Heart right ventricle (tissue), 16 donors: ENCODE measurements at regions not wholly inside any gene's neighbourhood (a gene's known extent, or its start where the extent isn't known, plus 50 kb on each side); places are given as distances from the start of the nearest gene placed in this dataset.
A peak's percentile ranks its signal among the peaks of the same experiment; 100 is the strongest.

Experiments
- ATAC-seq, 8 donors: fragments of 200-7000 bp; cut with Tn5 transposase; one replicate each; pipeline ENCODE4 v1.9.1; 2020; ENCODE audit warnings: mild to moderate bottlenecking in 8 of 8, moderate library complexity in 8 of 8, moderate number of reproducible peaks in 1 of 8
- DNase-seq, 2 donors: peaks; one replicate each; pipeline ENCODE4 v3.0.0-alpha.2; 2020
- H3K27ac ChIP-seq, 10 donors: fragments of 200-600 bp; sonication (generic) in 2 of 10; one replicate each; pipeline versions ENCODE4 v1.5.0 to v1.8.0; 2020 to 2022; ENCODE audit warnings: mild to moderate bottlenecking in 3 of 10
- H3K27me3 ChIP-seq, 7 donors: fragments of 200-600 bp; one replicate each; pipeline ENCODE4 v1.8.0; 2021 to 2022; ENCODE audit warnings: mild to moderate bottlenecking in 2 of 7
- H3K36me3 ChIP-seq, 9 donors: fragments of 200-600 bp; sonication (generic) in 1 of 9; one replicate each; pipeline versions ENCODE4 v1.5.0 to v1.8.0; 2020 to 2022; ENCODE audit warnings: mild to moderate bottlenecking in 2 of 9
- H3K4me1 ChIP-seq, 9 donors: fragments of 200-600 bp; sonication (generic) in 1 of 9; one replicate each; pipeline versions ENCODE4 v1.5.0 to v1.8.0; 2020 to 2022; ENCODE audit warnings: mild to moderate bottlenecking in 4 of 9
- H3K4me3 ChIP-seq, 10 donors: fragments of 200-600 bp; sonication (generic) in 2 of 10; one replicate each; pipeline versions ENCODE4 v1.5.0 to v1.8.0; 2020 to 2022; ENCODE audit warnings: mild to moderate bottlenecking in 7 of 10, moderate library complexity in 2 of 10
- H3K9me3 ChIP-seq, 11 donors: fragments of 200-600 bp in 10 of 11; sonication (generic) in 2 of 11; one replicate each; pipeline versions ENCODE4 v1.5.0 to v1.8.0; 2013 to 2022; ENCODE audit warnings: mild to moderate bottlenecking in 2 of 11, control low read depth in 1 of 11, moderate library complexity in 1 of 11
- CTCF ChIP-seq, 9 donors: fragments of 200-600 bp; sonication (generic) in 2 of 9; IDR thresholded peaks; one replicate each; pipeline versions ENCODE4 v1.5.0 to v1.8.0; 2021 to 2022; ENCODE audit warnings: antibody characterized with exemption in 9 of 9, mild to moderate bottlenecking in 5 of 9, moderate library complexity in 1 of 9
- WGBS, 2 donors: extraction: QIAGEN DNeasy Blood & Tissue Kit; methylation state at CpG; one replicate each; pipeline ENCODE4 v1.1.7; 2013; ENCODE audit warnings: inconsistent platforms in 1 of 2; 5-methylcytosine and 5-hydroxymethylcytosine counted together
- intact Hi-C, 10 donors: fragments of 100-400 bp; cut with DNase I; formaldehyde crosslinking; loops; one replicate each; pipeline versions ENCODE4 v1.11.1 to v1.14.2; 2022
- donor health status: Arrhythmogenic right ventricular cardiomyopathy.
- donor health status: ischemic (EF 13 %, LVEDD 7.1; RV severe dilation, severe dysfunction).
- donor health status: healthy with polysubstance abuse.
- donor health status: DM: no; HTN: yes; CAD: no.
- donor health status: DM: no; HTN: no; CAD: no.
- donor health status: ischemic (EF 25% LVEDD 6.9; RV normal size, moderate dysfunction).
- donor health status: ischemic (EF 25% LVEDD 5.7; RV mildly dilated, moderate dysfunction).
- donor health status: healthy.
- donor health status: DM: yes; HTN: yes; CAD: no.
- donor health status: Ischemic cardiomyopathy.
- donor health status: ischemic (EF 35%, LVEDD 5.7; RV mildly dilated, moderate dysfunction).
- donor health status: nonischemic (EF 11% LVEDD 7.7; RV severe dilation, severe dysfunction).
- donor health status: DM: yes; HTN: yes; CAD: no.
- donor health status: PGD.
- donor health status: ischemic (EF 29% LVEDD 5.4; RV normal size, mild dysfunction).
- donor health status: nonischemic (EF 23%, LVEDD 6.1; RV moderate dilation, normal function).

- intact Hi-C loops, result no loop called here
- DNase-seq (no peak), ATAC-seq (no peak)
- Histone ChIP-seq H3K36me3 (no peaks in the 10 kb centered on the region), H3K27me3 (no peaks in the 10 kb centered on the region), H3K9me3 (no peaks in the 10 kb centered on the region), H3K4me1 (peaks cover 0 to 42% (median 21%) of the 10 kb centered on the region in 9 donors), H3K4me3 (no peak overlapping the region), H3K27ac (no peak overlapping the region)
- no peak for TF ChIP-seq CTCF (IDR thresholded peaks at IDR 0.05)
- WGBS, 2 donors, result 76 to 78% methylated on average over 9 of the region's 9 CpGs
Observed at GRCh38 chr6:108741331-108741989, 106.8 kb upstream of the ARMC2 start.

GRCh38 chr6:108742041-108742440 is 106.2 kb upstream of the ARMC2 start:
- intact Hi-C loops, result no loop called here
- no peaks in the 10 kb centered on the region for H3K9me3 ChIP-seq
- H3K36me3 ChIP-seq, result no peaks in the 10 kb centered on the region
- TF ChIP-seq CTCF (IDR thresholded peaks at IDR 0.05), result no peak
- H3K27ac ChIP-seq, result no peak overlapping the region
- no peaks in the 10 kb centered on the region for H3K27me3 ChIP-seq
- no peak for ATAC-seq
- DNase-seq, result no peak
- WGBS, 2 donors, result 86 to 88% methylated on average over 2 of the region's 2 CpGs
- H3K4me1 ChIP-seq, result peaks cover 0 to 42% (median 21%) of the 10 kb centered on the region in 9 donors
- no peak overlapping the region for H3K4me3 ChIP-seq

GRCh38 chr6:108744244-108744972 is 103.8 kb upstream of the ARMC2 start:
- H3K36me3 ChIP-seq, result no peaks in the 10 kb centered on the region
- no peaks in the 10 kb centered on the region for H3K9me3 ChIP-seq
- peaks cover 0 to 31% (median 12%) of the 10 kb centered on the region in 9 donors for H3K4me1 ChIP-seq
- H3K27me3 ChIP-seq, result no peaks in the 10 kb centered on the region
- H3K27ac ChIP-seq, result no peak overlapping the region
- ATAC-seq (no peak), DNase-seq (no peak)
- TF ChIP-seq CTCF (IDR thresholded peaks at IDR 0.05), result no peak
- WGBS, 2 donors, result 64 to 72% methylated on average over 8 of the region's 8 CpGs
- no peak overlapping the region for H3K4me3 ChIP-seq
- intact Hi-C loops, result no loop called here

- H3K9me3 ChIP-seq, result no peaks in the 10 kb centered on the region
- H3K4me1 ChIP-seq, result peaks cover 0 to 27% (median 12%) of the 10 kb centered on the region in 9 donors
- 81 to 85% methylated on average over 5 of the region's 5 CpGs for WGBS, 2 donors
- H3K36me3 ChIP-seq, result no peaks in the 10 kb centered on the region
- no peak overlapping the region for H3K27ac ChIP-seq
- ATAC-seq (peak in 1 of 8 donors; percentile 53), DNase-seq (no peak)
- H3K4me3 ChIP-seq, result no peak overlapping the region
- intact Hi-C loops, result no loop called here
- TF ChIP-seq CTCF (IDR thresholded peaks at IDR 0.05), result no peak
- no peaks in the 10 kb centered on the region for H3K27me3 ChIP-seq
Observed at GRCh38 chr6:108744996-108745395, 103.2 kb upstream of the ARMC2 start.
